Activated naive CD4-positive, alpha-beta T cell treated with anti-CD3 and anti-CD28 coated beads for 36 hours (primary cell): ENCODE measurements at regions not wholly inside any gene's neighbourhood (a gene's known extent, or its start where the extent isn't known, plus 50 kb on each side); places are given as distances from the start of the nearest gene placed in this dataset.

Experiments used
- CTCF ChIA-PET: fragments of 350-600 bp; sonication (Branson Sonifier 250); formaldehyde crosslinking; loops from one replicate; lab custom pipeline; 2021; ENCODE audit warnings: antibody characterized with exemption; lab: Charles Lee
- DNase-seq: peaks from one replicate; pipeline ENCODE4 v3.0.0-alpha.2; 2020
- H3K27ac Mint-ChIP-seq: one replicate; pipeline ENCODE4 v1.8.0; 2021; ENCODE audit warnings: mild to moderate bottlenecking, mixed read lengths
- H3K27me3 Mint-ChIP-seq: one replicate; pipeline ENCODE4 v1.8.0; 2021; ENCODE audit warnings: low read depth, mixed read lengths
- H3K36me3 Mint-ChIP-seq: one replicate; pipeline ENCODE4 v1.8.0; 2021; ENCODE audit warnings: low read depth, mixed read lengths
- H3K4me1 Mint-ChIP-seq: one replicate; pipeline ENCODE4 v1.8.0; 2021; ENCODE audit warnings: low read depth, mixed read lengths
- H3K4me3 Mint-ChIP-seq: one replicate; pipeline ENCODE4 v1.8.0; 2021; ENCODE audit warnings: mild to moderate bottlenecking, moderate library complexity, mixed read lengths
- H3K9me3 Mint-ChIP-seq: one replicate; pipeline ENCODE4 v1.8.0; 2021; ENCODE audit warnings: mixed read lengths
- intact Hi-C: fragments of 100-400 bp; cut with micrococcal nuclease; formaldehyde crosslinking; loops from one replicate; pipeline ENCODE4 v1.15.1; 2023

- Mint-ChIP-seq H3K27ac (no peak overlapping the region), H3K9me3 (peaks cover 20% of the 10 kb centered on the region), H3K4me3 (no peak overlapping the region), H3K27me3 (no peaks in the 10 kb centered on the region), H3K4me1 (no peaks in the 10 kb centered on the region), H3K36me3 (no peaks in the 10 kb centered on the region)
- CTCF ChIA-PET, result no interaction called here
- no peak for DNase-seq
- intact Hi-C loops, result no loop called here
These were observed 496.2 kb upstream of the NRXN1 start for GRCh38 chr2:51528156-51528555.

- Mint-ChIP-seq H3K27ac (no peak overlapping the region), H3K4me3 (no peak overlapping the region), H3K9me3 (peaks cover 16% of the 10 kb centered on the region), H3K27me3 (no peaks in the 10 kb centered on the region), H3K4me1 (no peaks in the 10 kb centered on the region), H3K36me3 (no peaks in the 10 kb centered on the region)
- intact Hi-C loops, result no loop called here
- CTCF ChIA-PET, result no interaction called here
- no peak for DNase-seq
These were observed 494.8 kb upstream of the NRXN1 start for GRCh38 chr2:51526766-51527165.

- H3K4me1 Mint-ChIP-seq, result no peaks in the 10 kb centered on the region
- intact Hi-C loops, result no loop called here
- H3K9me3 Mint-ChIP-seq, result peaks cover 6% of the 10 kb centered on the region
- no peaks in the 10 kb centered on the region for H3K36me3 Mint-ChIP-seq
- H3K27me3 Mint-ChIP-seq, result no peaks in the 10 kb centered on the region
- DNase-seq, result no peak
- CTCF ChIA-PET, result no interaction called here
- no peak overlapping the region for H3K4me3 Mint-ChIP-seq
- H3K27ac Mint-ChIP-seq, result no peak overlapping the region
These were observed 484.7 kb upstream of the NRXN1 start for GRCh38 chr2:51516667-51517066.

GRCh38 chr2:51511002-51511401 lies 479.1 kb upstream of the NRXN1 start:
- CTCF ChIA-PET, result no interaction called here
- no peak overlapping the region for H3K27ac Mint-ChIP-seq
- no peak overlapping the region for H3K4me3 Mint-ChIP-seq
- H3K27me3 Mint-ChIP-seq, result no peaks in the 10 kb centered on the region
- no peak for DNase-seq
- H3K36me3 Mint-ChIP-seq, result no peaks in the 10 kb centered on the region
- no peaks in the 10 kb centered on the region for H3K4me1 Mint-ChIP-seq
- H3K9me3 Mint-ChIP-seq, result peaks cover 8% of the 10 kb centered on the region
- intact Hi-C loops, result no loop called here

- no peak for DNase-seq
- H3K27me3 Mint-ChIP-seq, result no peaks in the 10 kb centered on the region
- H3K27ac Mint-ChIP-seq, result no peak overlapping the region
- peaks cover 9% of the 10 kb centered on the region for H3K9me3 Mint-ChIP-seq
- H3K4me1 Mint-ChIP-seq, result no peaks in the 10 kb centered on the region
- intact Hi-C loops, result no loop called here
- CTCF ChIA-PET, result no interaction called here
- H3K36me3 Mint-ChIP-seq, result no peaks in the 10 kb centered on the region
- H3K4me3 Mint-ChIP-seq, result no peak overlapping the region
These were observed 478.4 kb upstream of the NRXN1 start for GRCh38 chr2:51510303-51510702.

GRCh38 chr2:51505533-51505932 lies 473.6 kb upstream of the NRXN1 start:
- H3K4me3 Mint-ChIP-seq, result no peak overlapping the region
- no peak overlapping the region for H3K27ac Mint-ChIP-seq
- intact Hi-C loops, result no loop called here
- H3K36me3 Mint-ChIP-seq, result no peaks in the 10 kb centered on the region
- CTCF ChIA-PET, result no interaction called here
- no peaks in the 10 kb centered on the region for H3K4me1 Mint-ChIP-seq
- no peaks in the 10 kb centered on the region for H3K27me3 Mint-ChIP-seq
- H3K9me3 Mint-ChIP-seq, result peaks cover 10% of the 10 kb centered on the region
- DNase-seq, result no peak

GRCh38 chr2:51490576-51491234 lies 458.8 kb upstream of the NRXN1 start:
- H3K4me3 Mint-ChIP-seq, result no peak overlapping the region
- H3K4me1 Mint-ChIP-seq, result no peaks in the 10 kb centered on the region
- intact Hi-C loops, result no loop called here
- H3K9me3 Mint-ChIP-seq, result peaks cover 19% of the 10 kb centered on the region
- H3K27me3 Mint-ChIP-seq, result no peaks in the 10 kb centered on the region
- no peak for DNase-seq
- CTCF ChIA-PET, result no interaction called here
- no peak overlapping the region for H3K27ac Mint-ChIP-seq
- H3K36me3 Mint-ChIP-seq, result no peaks in the 10 kb centered on the region

- Mint-ChIP-seq H3K9me3 (peaks cover 9% of the 10 kb centered on the region), H3K36me3 (no peaks in the 10 kb centered on the region), H3K27me3 (no peaks in the 10 kb centered on the region), H3K4me3 (no peak overlapping the region), H3K4me1 (no peaks in the 10 kb centered on the region), H3K27ac (no peak overlapping the region)
- intact Hi-C loops, result no loop called here
- DNase-seq, result no peak
- CTCF ChIA-PET, result interaction anchor here (0.5 kb wide), 1 partner anchor 1070 kb away, joined by 3 read pairs; no protein-coding TSS in a partner anchor
These were observed 452.7 kb upstream of the NRXN1 start for GRCh38 chr2:51484605-51485004.

GRCh38 chr2:51483720-51484119 lies 451.8 kb upstream of the NRXN1 start:
- intact Hi-C loops, result no loop called here
- H3K4me1 Mint-ChIP-seq, result no peaks in the 10 kb centered on the region
- no peaks in the 10 kb centered on the region for H3K27me3 Mint-ChIP-seq

GRCh38 chr2:51472783-51473182 lies 440.9 kb upstream of the NRXN1 start:
- no peak overlapping the region for H3K27ac Mint-ChIP-seq
- no peaks in the 10 kb centered on the region for H3K36me3 Mint-ChIP-seq
- intact Hi-C loops, result no loop called here
- no peak for DNase-seq
- H3K4me1 Mint-ChIP-seq, result no peaks in the 10 kb centered on the region
- no peak overlapping the region for H3K4me3 Mint-ChIP-seq
- peaks cover 8% of the 10 kb centered on the region for H3K9me3 Mint-ChIP-seq
- CTCF ChIA-PET, result no interaction called here
- no peaks in the 10 kb centered on the region for H3K27me3 Mint-ChIP-seq

More at GRCh38 chr2:51483720-51484119, 451.8 kb upstream of the NRXN1 start:
- Mint-ChIP-seq H3K27ac (no peak overlapping the region), H3K9me3 (peaks cover 9% of the 10 kb centered on the region), H3K4me3 (no peak overlapping the region), H3K36me3 (no peaks in the 10 kb centered on the region)
- CTCF ChIA-PET, result no interaction called here
- no peak for DNase-seq

- no peaks in the 10 kb centered on the region for H3K36me3 Mint-ChIP-seq
- H3K4me1 Mint-ChIP-seq, result no peaks in the 10 kb centered on the region
- peaks cover 8% of the 10 kb centered on the region for H3K9me3 Mint-ChIP-seq
- no peak overlapping the region for H3K27ac Mint-ChIP-seq
- intact Hi-C loops, result no loop called here
- H3K27me3 Mint-ChIP-seq, result no peaks in the 10 kb centered on the region
- DNase-seq, result no peak
- H3K4me3 Mint-ChIP-seq, result no peak overlapping the region
- CTCF ChIA-PET, result no interaction called here
These were observed 440.4 kb upstream of the NRXN1 start for GRCh38 chr2:51472300-51472699.

GRCh38 chr2:51469102-51469501 lies 437.2 kb upstream of the NRXN1 start:
- intact Hi-C loops, result no loop called here

GRCh38 chr2:51465326-51465725 lies 433.4 kb upstream of the NRXN1 start:
- Mint-ChIP-seq H3K27ac (no peak overlapping the region), H3K27me3 (no peaks in the 10 kb centered on the region), H3K4me1 (no peaks in the 10 kb centered on the region), H3K9me3 (peaks cover 6% of the 10 kb centered on the region), H3K36me3 (no peaks in the 10 kb centered on the region), H3K4me3 (no peak overlapping the region)
- DNase-seq, result no peak
- CTCF ChIA-PET, result no interaction called here
- intact Hi-C loops, result no loop called here

More at GRCh38 chr2:51469102-51469501, 437.2 kb upstream of the NRXN1 start:
- Mint-ChIP-seq H3K9me3 (peaks cover 8% of the 10 kb centered on the region), H3K4me1 (no peaks in the 10 kb centered on the region), H3K27ac (no peak overlapping the region), H3K27me3 (no peaks in the 10 kb centered on the region), H3K36me3 (no peaks in the 10 kb centered on the region), H3K4me3 (no peak overlapping the region)
- CTCF ChIA-PET, result no interaction called here
- DNase-seq, result no peak
